H1 (cell line): ENCODE measurements at regions not wholly inside any gene's neighbourhood (a gene's known extent, or its start where the extent isn't known, plus 50 kb on each side); places are given as distances from the start of the nearest gene placed in this dataset.

Experiments
- CTCF ChIA-PET: fragments of 300-600 bp; sonication (Branson Sonifier 250); formaldehyde crosslinking; loops from one replicate; lab custom pipeline; 2021; ENCODE audit not compliant: partially characterized antibody; lab: Charles Lee
- POLR2A ChIA-PET: fragments of 300-600 bp; sonication (Branson Sonifier 250); formaldehyde crosslinking; loops from one replicate; lab custom pipeline; 2021; ENCODE audit warnings: inconsistent platforms; ENCODE audit not compliant: partially characterized antibody; lab: Charles Lee
- DNase-seq, 2 experiments: peaks; one replicate each; pipeline versions ENCODE4 v3.0.0 to v3.0.0-alpha.2; 2010 to 2022; ENCODE audit warnings: low spot score in 2 of 2, low read depth in 1 of 2, mixed read lengths in 1 of 2
- FAIRE-seq: peaks from 2 replicates; lab custom pipeline; 2011; peaks lifted over from hg19 to GRCh38; lab: Jason Lieb, UNC
- H2AFZ ChIP-seq: 2 replicates; pipeline ENCODE4 v1.8.1; 2012; ENCODE audit warnings: low read length, inconsistent platforms
- H2AK5ac ChIP-seq: 2 replicates; pipeline ENCODE4 v1.6.1; 2013; ENCODE audit warnings: low read depth, low read length
- H2BK120ac ChIP-seq: replicated peaks from 2 replicates; pipeline ENCODE3; 2013; ENCODE audit warnings: low read depth, low read length, inconsistent platforms
- H2BK12ac ChIP-seq: 2 replicates; pipeline ENCODE4 v1.6.1; 2013; ENCODE audit warnings: low read depth, low read length
- H2BK15ac ChIP-seq: 2 replicates; pipeline ENCODE4 v1.6.1; 2013; ENCODE audit warnings: low read length
- H2BK20ac ChIP-seq: 2 replicates; pipeline ENCODE4 v1.6.1; 2013; ENCODE audit warnings: low read length
- H2BK5ac ChIP-seq: 2 replicates; pipeline ENCODE4 v1.6.1; 2013; ENCODE audit warnings: low read depth, low read length
- H3K14ac ChIP-seq: 2 replicates; pipeline ENCODE4 v1.6.1; 2013; ENCODE audit warnings: inconsistent platforms; ENCODE audit not compliant: insufficient read length
- H3K18ac ChIP-seq: 2 replicates; pipeline ENCODE4 v1.6.1; 2013; ENCODE audit warnings: low read length; ENCODE audit errors: extremely low read depth
- H3K23ac ChIP-seq: 2 replicates; pipeline ENCODE4 v1.6.1; 2013; ENCODE audit warnings: inconsistent platforms; ENCODE audit not compliant: insufficient read length
- H3K23me2 ChIP-seq: 2 replicates; pipeline ENCODE4 v1.6.1; 2013; ENCODE audit warnings: low read depth, low read length
- H3K27ac ChIP-seq: 2 replicates; pipeline ENCODE4 v1.6.1; 2011; ENCODE audit warnings: low read depth, low read length, inconsistent platforms
- H3K27me3 ChIP-seq, 4 experiments: replicated peaks in 1 of 4; 1 replicate in 1 of 4; 2 replicates in 3 of 4; pipeline versions ENCODE4 v1.6.1 to v1.8.1; 2011 to 2013; ENCODE audit warnings: low read length in 3 of 4, mild to moderate bottlenecking in 3 of 4, inconsistent platforms in 2 of 4, mixed read lengths in 2 of 4, moderate library complexity in 1 of 4; ENCODE audit not compliant: control insufficient read depth in 3 of 4, insufficient read depth in 3 of 4; ENCODE audit errors: extremely low read depth in 1 of 4
- H3K36me3 ChIP-seq, 4 experiments: 2 replicates each; pipeline versions ENCODE4 v1.6.1 to v1.8.1; 2011 to 2013; ENCODE audit warnings: mild to moderate bottlenecking in 4 of 4, low read length in 3 of 4, moderate library complexity in 2 of 4, control low read depth in 1 of 4, inconsistent platforms in 1 of 4; ENCODE audit not compliant: insufficient read depth in 4 of 4, control insufficient read depth in 2 of 4
- H3K4ac ChIP-seq: replicated peaks from 2 replicates; pipeline ENCODE3; 2013; ENCODE audit warnings: low read length, low read depth, mixed read lengths, inconsistent platforms; ENCODE audit not compliant: insufficient read length
- H3K4me1 ChIP-seq, 4 experiments: replicated peaks in 1 of 4; 1 replicate in 1 of 4; 2 replicates in 3 of 4; pipeline versions ENCODE4 v1.6.1 to v1.8.1; 2011 to 2013; ENCODE audit warnings: low read length in 3 of 4, inconsistent platforms in 2 of 4, mixed read lengths in 1 of 4; ENCODE audit not compliant: insufficient read depth in 4 of 4, control insufficient read depth in 3 of 4
- H3K4me2 ChIP-seq, 2 experiments: 2 replicates each; pipeline versions ENCODE4 v1.6.1 to v1.8.1; 2011 to 2013; ENCODE audit warnings: low read depth in 2 of 2, low read length in 2 of 2, control low read depth in 1 of 2, inconsistent platforms in 1 of 2, mild to moderate bottlenecking in 1 of 2; ENCODE audit not compliant: insufficient read depth in 1 of 2
- H3K4me3 ChIP-seq, 4 experiments: fragments of 200-600, 300-600 bp in 1 of 4; sonication (generic), shearing (Covaris generic), sonication (Bioruptor Twin) in 1 of 4; 2 replicates each; pipeline versions ENCODE4 v1.5.1 to v1.8.1; 2011 to 2016; ENCODE audit warnings: low read length in 4 of 4, low read depth in 3 of 4, control low read depth in 2 of 4, inconsistent platforms in 2 of 4, mild to moderate bottlenecking in 2 of 4, mixed read lengths in 1 of 4, moderate library complexity in 1 of 4; ENCODE audit not compliant: insufficient read depth in 2 of 4; ENCODE audit errors: extremely low read depth in 1 of 4
- H3K56ac ChIP-seq: replicated peaks from 2 replicates; pipeline ENCODE3; 2013; ENCODE audit warnings: low read depth, mild to moderate bottlenecking, mixed read lengths, low read length, inconsistent platforms; ENCODE audit not compliant: insufficient read length
- H3K79me1 ChIP-seq: 2 replicates; pipeline ENCODE4 v1.6.1; 2013; ENCODE audit warnings: low read depth, low read length, control low read depth
- H3K79me2 ChIP-seq, 2 experiments: 2 replicates each; pipeline versions ENCODE4 v1.6.1 to v1.8.1; 2012 to 2013; ENCODE audit warnings: low read length in 2 of 2, mild to moderate bottlenecking in 2 of 2, inconsistent platforms in 1 of 2; ENCODE audit not compliant: insufficient read depth in 2 of 2, control insufficient read depth in 1 of 2
- H3K9ac ChIP-seq, 4 experiments: replicated peaks in 1 of 4; 1 replicate in 1 of 4; 2 replicates in 3 of 4; pipeline versions ENCODE4 v1.6.1 to v1.8.1; 2011 to 2013; ENCODE audit warnings: low read depth in 3 of 4, low read length in 3 of 4, control low read depth in 2 of 4, mild to moderate bottlenecking in 2 of 4, moderate library complexity in 2 of 4, inconsistent platforms in 1 of 4; ENCODE audit errors: extremely low read depth in 1 of 4
- H3K9me3 ChIP-seq, 2 experiments: 2 replicates each; pipeline versions ENCODE4 v1.6.1 to v1.8.1; 2012 to 2013; ENCODE audit warnings: mild to moderate bottlenecking in 2 of 2, moderate library complexity in 2 of 2, control low read depth in 1 of 2, inconsistent platforms in 1 of 2, low read depth in 1 of 2, low read length in 1 of 2, mixed read lengths in 1 of 2; ENCODE audit not compliant: insufficient read depth in 2 of 2
- H4K20me1 ChIP-seq, 2 experiments: replicated peaks in 1 of 2; 2 replicates each; pipeline versions ENCODE3 to v1.8.1; 2011 to 2013; ENCODE audit warnings: inconsistent platforms in 2 of 2, low read length in 2 of 2, mild to moderate bottlenecking in 1 of 2; ENCODE audit not compliant: insufficient read depth in 2 of 2, control insufficient read depth in 1 of 2
- H4K5ac ChIP-seq: 2 replicates; pipeline ENCODE4 v1.6.1; 2013; ENCODE audit warnings: low read length, low read depth, mixed read lengths, inconsistent platforms; ENCODE audit not compliant: insufficient read length
- H4K8ac ChIP-seq: 2 replicates; pipeline ENCODE4 v1.8.0; 2013; ENCODE audit warnings: mild to moderate bottlenecking, moderate library complexity, low read length, inconsistent platforms; ENCODE audit not compliant: insufficient read depth; ENCODE audit errors: extremely low read depth
- H4K91ac ChIP-seq: replicated peaks from 2 replicates; pipeline ENCODE3; 2013; ENCODE audit warnings: low read length, mixed read lengths, inconsistent platforms; ENCODE audit not compliant: insufficient read length
- POU5F1 ChIP-seq: IDR thresholded peaks from 2 replicates; pipeline ENCODE4 v1.6.1; 2011; ENCODE audit warnings: low read depth, mild to moderate bottlenecking, low read length, moderate library complexity
- RXRA ChIP-seq: IDR thresholded peaks from 2 replicates; pipeline ENCODE4 v1.6.1; 2011; ENCODE audit warnings: low read depth, mild to moderate bottlenecking, low read length, moderate library complexity; ENCODE audit not compliant: insufficient read depth
- YY1 ChIP-seq: IDR thresholded peaks from 2 replicates; pipeline ENCODE4 v1.6.1; 2011; ENCODE audit warnings: low read depth, mild to moderate bottlenecking, low read length
- WGBS, 2 experiments: shearing (Covaris generic) in 1 of 2; methylation state at CpG; one replicate each; pipeline versions ENCODE4 v1.1.6 to v1.1.7; 2013 to 2015; ENCODE audit warnings: low lambda C conversion rate in 2 of 2, mixed read lengths in 2 of 2, inconsistent platforms in 1 of 2, low coverage in 1 of 2, missing lambda C conversion rate in 1 of 2; ENCODE audit not compliant: insufficient replicate concordance in 2 of 2, insufficient coverage in 1 of 2, insufficient read length in 1 of 2; ENCODE audit errors: extremely low coverage in 1 of 2, missing lambda C conversion rate in 1 of 2; 5-methylcytosine and 5-hydroxymethylcytosine counted together

DNA sequence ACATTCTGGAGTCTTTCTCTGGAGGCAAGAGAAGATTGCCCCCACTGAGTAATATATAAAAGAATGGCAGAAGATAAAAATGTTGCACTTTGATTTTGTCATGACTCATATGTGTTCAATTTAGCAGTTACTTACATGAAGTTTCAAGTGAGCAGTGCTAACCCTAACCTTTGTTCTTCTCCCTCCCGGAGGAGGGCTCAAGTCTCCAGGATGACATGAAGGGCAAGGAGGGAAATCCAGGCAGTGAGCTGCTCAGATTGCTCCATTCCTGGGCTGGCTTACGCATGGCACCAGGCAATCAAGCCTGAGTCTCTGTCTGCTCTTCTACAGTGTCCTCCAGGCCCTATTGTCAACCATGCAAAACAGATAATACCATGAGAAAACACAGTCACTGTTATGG, 322.3 kb downstream of the DUSP6 start:
- Histone ChIP-seq H3K4me1 (no peaks in the 10 kb centered on the region), H3K18ac (no peak overlapping the region), H3K23me2 (no peaks in the 10 kb centered on the region), H3K56ac (no peak overlapping the region), H3K36me3 (no peaks in the 10 kb centered on the region), H3K14ac (no peak overlapping the region), H4K91ac (no peak overlapping the region), H3K27ac (no peak overlapping the region), H3K27me3 (no peaks in the 10 kb centered on the region), H2BK120ac (no peak overlapping the region), H2BK20ac (no peak overlapping the region), H2AFZ (no peak overlapping the region; the same call in 1 of the 2 replicates), H3K23ac (no peak overlapping the region), H2BK15ac (no peak overlapping the region), H3K79me2 (no peaks in the 10 kb centered on the region), H4K8ac (no peak overlapping the region), H3K9ac (no peak overlapping the region), H3K79me1 (no peaks in the 10 kb centered on the region), H4K20me1 (no peaks in the 10 kb centered on the region), H3K4me3 (no peak overlapping the region), H3K4ac (no peak overlapping the region), H3K4me2 (no peak overlapping the region), H4K5ac (no peak overlapping the region), H2AK5ac (no peak overlapping the region), H3K9me3 (no peaks in the 10 kb centered on the region), H2BK12ac (no peak overlapping the region), H2BK5ac (no peak overlapping the region)
- WGBS, 2 experiments, result 95% methylated on average over 2 of the region's 2 CpGs; no CpG with 5 or more reads in 1 of the 2 experiments
- POLR2A ChIA-PET, result no interaction called here
- FAIRE-seq (no peak), DNase-seq (no peak)
- CTCF ChIA-PET, result interaction anchor here (1.2 to 4.1 kb wide), 5 partner anchors 9 to 456 kb away, joined by 3 to 25 read pairs (median 5); no protein-coding TSS in a partner anchor
- TF ChIP-seq POU5F1 (no peak), YY1 (no peak), RXRA (no peak)
